K562 (cell line): ENCODE measurements at regions not wholly inside any gene's neighbourhood (a gene's known extent, or its start where the extent isn't known, plus 50 kb on each side); places are given as distances from the start of the nearest gene placed in this dataset.

Experiments used
- ATAC-seq: fragments of 200-7000 bp; cut with Tn5 transposase; 3 replicates; pipeline ENCODE4 v1.9.1; 2020; ENCODE audit warnings: moderate library complexity
- BruUV-seq: library from RNA; stranded (reverse); fragments of 400-500 nt; replicated peaks from 2 replicates; lab custom pipeline; 2021; lab: Mats Ljungman, UMichigan
- CTCF ChIA-PET: fragments of 300-600 bp; formaldehyde crosslinking; extraction: SDS; loops from one replicate; lab custom pipeline; 2021; ENCODE audit warnings: low intra/inter-chr PET ratio; lab: Yijun Ruan, JAX
- POLR2A ChIA-PET: fragments of 300-600, 350-650 bp; sonication (Branson Sonifier 250); formaldehyde crosslinking; extraction: SDS; loops from one replicate; lab custom pipeline; 2021; ENCODE audit warnings: antibody characterized with exemption, inconsistent platforms; lab: Yijun Ruan, JAX
- DNase-seq, 4 experiments: peaks; one replicate each; pipeline versions ENCODE4 v3.0.0 to v3.0.0-alpha.2; 2011 to 2018; ENCODE audit warnings: low spot score in 3 of 4, mixed read lengths in 3 of 4; ENCODE audit errors: extremely low read depth in 1 of 4
- FAIRE-seq: peaks from 2 replicates; lab custom pipeline; 2011; peaks lifted over from hg19 to GRCh38; lab: Jason Lieb, UNC
- H2AFZ ChIP-seq: 2 replicates; pipeline ENCODE4 v1.6.0; 2011; ENCODE audit warnings: low read depth, low read length, control low read depth, inconsistent platforms
- H3K27ac ChIP-seq: fragments of 200-600 bp; 3 replicates; pipeline ENCODE4 v1.8.0; 2011; ENCODE audit warnings: low read depth, mild to moderate bottlenecking, control low read depth, inconsistent platforms, low read length, moderate library complexity, mixed read lengths; ENCODE audit errors: extremely low read depth
- H3K27me3 ChIP-seq, 2 experiments: fragments of 300-600 bp in 1 of 2; 2 replicates in 1 of 2; 3 replicates in 1 of 2; pipeline versions ENCODE4 v1.6.0 to v1.8.0; 2011; ENCODE audit warnings: inconsistent platforms in 2 of 2, low read length in 2 of 2, mild to moderate bottlenecking in 1 of 2, mixed read lengths in 1 of 2, moderate library complexity in 1 of 2; ENCODE audit not compliant: control insufficient read depth in 2 of 2, insufficient read depth in 2 of 2
- H3K36me3 ChIP-seq: fragments of 300-600 bp; 3 replicates; pipeline ENCODE4 v1.8.0; 2011; ENCODE audit warnings: mild to moderate bottlenecking, low read length, inconsistent platforms; ENCODE audit not compliant: control insufficient read depth, insufficient read depth
- H3K4me1 ChIP-seq, 2 experiments: fragments of 200-600 bp in 1 of 2; replicated peaks in 1 of 2; 2 replicates in 1 of 2; 3 replicates in 1 of 2; pipeline versions ENCODE4 v1.5.1 to v1.8.0; 2011; ENCODE audit warnings: inconsistent platforms in 2 of 2, low read length in 2 of 2, mild to moderate bottlenecking in 1 of 2, mixed read lengths in 1 of 2, moderate library complexity in 1 of 2; ENCODE audit not compliant: control insufficient read depth in 2 of 2, insufficient read depth in 2 of 2
- H3K4me2 ChIP-seq: 2 replicates; pipeline ENCODE4 v1.6.1; 2011; ENCODE audit warnings: low read length, control low read depth, inconsistent platforms, mixed read lengths; ENCODE audit not compliant: insufficient read depth
- H3K4me3 ChIP-seq: fragments of 200-600 bp; sonication (generic), shearing (Covaris generic); 2 replicates; pipeline ENCODE4 v1.5.1; 2016; ENCODE audit warnings: control low read depth, inconsistent platforms
- H3K79me2 ChIP-seq: fragments of 200-600 bp; 3 replicates; pipeline ENCODE4 v1.8.0; 2011; ENCODE audit warnings: low read length, inconsistent platforms; ENCODE audit not compliant: control insufficient read depth, insufficient read depth
- H3K9ac ChIP-seq, 2 experiments: 2 replicates each; pipeline versions ENCODE4 v1.6.0 to v1.6.1; 2011; ENCODE audit warnings: low read depth in 2 of 2, low read length in 2 of 2, control low read depth in 1 of 2, inconsistent platforms in 1 of 2, mild to moderate bottlenecking in 1 of 2, mixed read lengths in 1 of 2; ENCODE audit not compliant: insufficient read depth in 1 of 2
- H3K9me1 ChIP-seq: one replicate; pipeline ENCODE4 v1.6.0; 2011; ENCODE audit warnings: inconsistent platforms, mild to moderate bottlenecking, low read length, moderate library complexity; ENCODE audit not compliant: control insufficient read depth, insufficient read depth
- H3K9me3 ChIP-seq: replicated peaks from 2 replicates; pipeline ENCODE4 v1.5.1; 2011; ENCODE audit warnings: low read depth, low read length, inconsistent platforms; ENCODE audit not compliant: control insufficient read depth, insufficient read depth
- H4K20me1 ChIP-seq: replicated peaks from 2 replicates; pipeline ENCODE4 v1.6.1; 2011; ENCODE audit warnings: low read length, inconsistent platforms, mixed read lengths; ENCODE audit not compliant: control insufficient read depth, insufficient read depth
- CGGBP1 ChIP-seq: fragments of 250-450 bp; sonication (Bioruptor Pico); IDR thresholded peaks from 2 replicates; pipeline ENCODE4 v1.9.0; 2021; ENCODE audit warnings: mild to moderate bottlenecking
- DNMT1 ChIP-seq: fragments of 450-650 bp; IDR thresholded peaks from 2 replicates; pipeline ENCODE4 v1.6.1; 2016; ENCODE audit warnings: antibody characterized with exemption, mild to moderate bottlenecking
- GTF2B ChIP-seq: IDR thresholded peaks from 2 replicates; pipeline ENCODE4 v1.6.1; 2011; ENCODE audit not compliant: insufficient read length; ENCODE audit errors: extremely low read depth
- HNRNPH1 ChIP-seq: fragments of 200-400 bp; formaldehyde crosslinking; optimal IDR thresholded peaks from 2 replicates; pipeline ENCODE3; 2017; ENCODE audit warnings: low read depth, mild to moderate bottlenecking, low read length, moderate library complexity
- ID3 ChIP-seq, 2 experiments: fragments of 250-450 bp in 1 of 2; fragments of 450-650 bp in 1 of 2; sonication (Bioruptor Pico) in 1 of 2; IDR thresholded peaks; 2 replicates each; pipeline versions ENCODE4 v1.6.1 to v1.8.0; 2016 to 2021; ENCODE audit warnings: mild to moderate bottlenecking in 2 of 2, moderate library complexity in 2 of 2, missing compliant biosample characterization in 1 of 2, missing genetic modification characterization in 1 of 2
- KHSRP ChIP-seq: fragments of 450-650 bp; IDR thresholded peaks from 2 replicates; pipeline ENCODE4 v1.6.1; 2017
- NEUROD1 ChIP-seq: fragments of 150-350 bp; IDR thresholded peaks from 2 replicates; pipeline ENCODE4 v1.6.1; 2014; ENCODE audit warnings: borderline replicate concordance, low read length, low read depth; ENCODE audit not compliant: partially characterized antibody
- NKRF ChIP-seq: fragments of 450-650 bp; IDR thresholded peaks from 2 replicates; pipeline ENCODE4 v1.6.1; 2016; ENCODE audit warnings: borderline replicate concordance
- PCBP2 ChIP-seq: fragments of 200-400 bp; formaldehyde crosslinking; IDR thresholded peaks from 2 replicates; pipeline ENCODE4 v1.6.1; 2018; ENCODE audit warnings: low read length, low read depth, mild to moderate bottlenecking, moderate library complexity; ENCODE audit not compliant: poor library complexity, severe bottlenecking
- SMARCE1 ChIP-seq: fragments of 450-650 bp; IDR thresholded peaks from 2 replicates; pipeline ENCODE4 v1.7.1; 2016; ENCODE audit warnings: mild to moderate bottlenecking
- TFAP4 ChIP-seq: sonication (generic); formaldehyde crosslinking; IDR thresholded peaks from 2 replicates; pipeline ENCODE4 v1.8.0; 2022; ENCODE audit warnings: missing genetic modification reagents, mild to moderate bottlenecking, moderate library complexity, borderline replicate concordance
- ZFX ChIP-seq: sonication (generic); formaldehyde crosslinking; IDR thresholded peaks from 2 replicates; pipeline ENCODE4 v1.8.0; 2022; ENCODE audit warnings: mild to moderate bottlenecking, missing genetic modification reagents, moderate library complexity
- ZNF277 ChIP-seq: fragments of 250-450 bp; sonication (Bioruptor Pico); IDR thresholded peaks from 2 replicates; pipeline ENCODE4 v1.8.0; 2022; ENCODE audit warnings: inconsistent platforms, mild to moderate bottlenecking, moderate library complexity, borderline replicate concordance
- ZNF282 ChIP-seq: sonication (generic); formaldehyde crosslinking; IDR thresholded peaks from 2 replicates; pipeline ENCODE4 v1.8.1; 2023; ENCODE audit warnings: missing genetic modification reagents
- WGBS: fragments of 100-300 bp; shearing (Covaris generic); methylation state at CpG from one replicate; pipeline ENCODE4 v1.1.6; 2016; ENCODE audit warnings: low coverage, mixed read lengths; ENCODE audit not compliant: insufficient coverage; ENCODE audit errors: missing lambda C conversion rate; 5-methylcytosine and 5-hydroxymethylcytosine counted together
- in situ Hi-C: fragments of 300-500 bp; cut with MboI; formaldehyde crosslinking; loops from 4 replicates; pipeline ENCODE4 v1.15.0; 2018; ENCODE audit warnings: inconsistent platforms, mixed read lengths
- intact Hi-C: fragments of 100-400 bp; cut with micrococcal nuclease; formaldehyde crosslinking; loops from 2 replicates; pipeline ENCODE4 v1.14.2; 2022

GRCh38 chr7:153452661-153453060 is 599.5 kb upstream of the DPP6 start:
- Histone ChIP-seq H3K4me1 (no peaks in the 10 kb centered on the region), H3K4me2 (no peak overlapping the region), H3K27me3 (peaks cover 20 to 24% of the 10 kb centered on the region in 2 experiments; a peak in 3 of 5 replicates), H4K20me1 (0 out of 2 replicates have a peak, but pooled peaks cover 3% of the 10 kb centered on the region), H3K9me1 (no peaks in the 10 kb centered on the region), H3K9ac (no peak overlapping the region)
- intact Hi-C loops: no loop called here
- FAIRE-seq (no peak), ATAC-seq (no peak), DNase-seq (no peak)
- TF ChIP-seq CGGBP1 (CRISPR knock-in tag): no peak
- no peak for TF ChIP-seq NKRF
- TF ChIP-seq DNMT1: no peak
- TF ChIP-seq ZNF282 (CRISPR knock-in tag): no peak
- TF ChIP-seq KHSRP: no peak
- TF ChIP-seq ZNF277: no peak
- no peak for TF ChIP-seq HNRNPH1
- no peak for TF ChIP-seq PCBP2
- TF ChIP-seq NEUROD1: no peak
- no peak for TF ChIP-seq TFAP4 (CRISPR knock-in tag)
- TF ChIP-seq SMARCE1: no peak
- no peak for TF ChIP-seq GTF2B
- no peak for TF ChIP-seq ZFX
- no peak for TF ChIP-seq ID3 (CRISPR knock-in tag; IDR thresholded peaks at IDR 0.05)
- TF ChIP-seq ID3 (tag; IDR thresholded peaks at IDR 0.05): no peak
- TF ChIP-seq, all 486 proteins: peak for 0
- no peak overlapping the region for H3K27ac ChIP-seq
- H3K4me3 ChIP-seq: no peak overlapping the region
- in situ Hi-C loops: no loop called here
- no peaks in the 10 kb centered on the region for H3K79me2 ChIP-seq
- H3K9me3 ChIP-seq: no peaks in the 10 kb centered on the region
- no peaks in the 10 kb centered on the region for H3K36me3 ChIP-seq
- no TSS peak for BruUV-seq
- ChIA-PET POLR2A (no interaction called here), CTCF (no interaction called here)
- WGBS: 2% methylated on average over 3 of the region's 3 CpGs
- H2AFZ ChIP-seq: no peak overlapping the region
